ENCODE measurements at regions not wholly inside any gene's neighbourhood (a gene's known extent, or its start where the extent isn't known, plus 50 kb on each side); places are given as distances from the start of the nearest gene placed in this dataset.

- no peak for TF ChIP-seq CTCF (IDR thresholded peaks at IDR 0.05; ENCODE audit: insufficient read depth, low read length, poor library complexity, severe bottlenecking)
- TF ChIP-seq EZH2phosphoT487 (conservative IDR thresholded peaks at IDR 0.05; ENCODE audit: low read length), result no peak
These were observed 616.5 kb downstream of the SMARCA1 start for GRCh38 chrX:128906753-128907152.

Measured in SU-DHL-6 (cell line).